ENCODE measurements at regions not wholly inside any gene's neighbourhood (a gene's known extent, or its start where the extent isn't known, plus 50 kb on each side); places are given as distances from the start of the nearest gene placed in this dataset.
"Not testable (repeated sequence)": the region's sequence is repeated elsewhere in the genome, so short reads cannot be mapped to it uniquely, and the experiment has no call there.

DNA sequence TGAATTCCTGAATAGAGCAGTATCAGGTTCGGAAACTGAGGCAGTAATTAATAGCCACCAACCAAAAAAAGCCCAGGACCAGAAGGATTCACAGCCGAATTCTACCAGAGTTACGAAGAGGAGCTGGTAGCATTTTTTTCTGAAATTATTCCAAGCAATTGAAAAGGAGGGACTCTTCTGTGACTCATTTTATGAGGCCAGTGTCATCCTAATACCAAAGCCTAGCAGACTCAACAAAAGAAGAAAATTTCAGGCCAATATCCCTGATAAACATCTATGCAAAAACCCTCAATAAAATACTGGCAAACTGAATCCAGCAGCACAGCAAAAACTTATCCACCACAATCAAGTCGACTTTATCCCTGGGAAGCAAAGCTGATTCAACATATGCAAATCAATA, 202.3 kb upstream of the SLC16A7 start:
- Mint-ChIP-seq H3K4me1 (ENCODE audit: low read depth) (no peaks in the 10 kb centered on the region), H3K27me3 (no peaks in the 10 kb centered on the region), H3K9me3 (no peaks in the 10 kb centered on the region), H3K36me3 (ENCODE audit: low read depth) (no peaks in the 10 kb centered on the region), H3K4me3 (no peak overlapping the region), H3K27ac (no peak overlapping the region)
- no peak for DNase-seq

DNA sequence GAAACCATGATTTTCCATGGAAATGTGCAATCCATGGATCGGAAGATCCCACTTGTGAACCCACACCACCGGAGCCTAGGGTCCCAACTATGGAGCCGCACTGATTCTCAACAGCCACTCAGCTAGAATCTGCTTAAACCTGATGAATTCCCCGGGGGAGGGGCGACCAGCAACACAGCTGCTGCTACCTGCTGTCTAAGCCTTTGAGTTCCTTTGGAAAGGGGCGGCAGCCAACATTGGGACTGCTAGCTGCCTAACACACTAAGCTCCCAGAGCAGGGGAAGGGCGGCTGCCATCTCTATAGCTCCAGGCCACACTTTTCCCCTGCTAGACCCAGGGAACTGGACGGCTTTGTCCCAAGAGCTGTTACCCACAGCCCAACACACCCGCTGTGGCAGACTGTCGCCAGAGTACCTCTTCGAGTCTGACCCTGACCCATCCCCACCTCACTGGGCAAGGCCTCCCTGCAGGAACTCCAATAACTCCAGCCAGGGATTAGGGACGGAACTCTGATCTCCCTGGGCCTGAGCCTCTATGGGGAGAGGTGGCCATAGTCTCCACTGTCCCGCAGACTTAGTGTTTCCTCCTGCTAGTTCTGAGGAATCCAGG, 205.8 kb upstream of the SLC16A7 start:
- Mint-ChIP-seq H3K27me3 (no peaks in the 10 kb centered on the region), H3K36me3 (ENCODE audit: low read depth) (no peaks in the 10 kb centered on the region), H3K4me3 (no peak overlapping the region), H3K9me3 (no peaks in the 10 kb centered on the region), H3K27ac (no peak overlapping the region), H3K4me1 (ENCODE audit: low read depth) (no peaks in the 10 kb centered on the region)
- DNase-seq: no peak

DNA sequence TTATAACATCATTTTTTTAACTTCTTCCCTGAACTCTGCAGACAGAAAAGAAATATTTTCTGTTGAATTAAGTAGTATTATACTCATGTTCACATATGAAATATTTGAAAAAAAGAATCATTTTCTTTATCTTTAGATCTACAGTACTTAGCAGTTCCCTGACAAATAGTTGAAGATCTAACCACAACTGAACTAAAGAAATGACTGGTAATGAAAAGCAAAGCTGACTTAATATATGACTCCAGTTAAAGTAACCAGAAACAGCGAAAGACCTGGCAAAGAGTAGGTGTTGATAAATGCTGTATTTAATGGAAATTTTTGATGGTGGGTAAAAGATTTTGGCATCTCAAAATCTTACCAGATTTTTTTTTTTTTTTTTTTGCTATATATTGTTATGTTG, 207.1 kb upstream of the SLC16A7 start:
- no peaks in the 10 kb centered on the region for H3K36me3 Mint-ChIP-seq (ENCODE audit: low read depth)
- H3K27me3 Mint-ChIP-seq: no peaks in the 10 kb centered on the region
- no peak overlapping the region for H3K27ac Mint-ChIP-seq
- DNase-seq: no peak
- no peak overlapping the region for H3K4me3 Mint-ChIP-seq
- H3K4me1 Mint-ChIP-seq (ENCODE audit: low read depth): no peaks in the 10 kb centered on the region
- no peaks in the 10 kb centered on the region for H3K9me3 Mint-ChIP-seq

DNA sequence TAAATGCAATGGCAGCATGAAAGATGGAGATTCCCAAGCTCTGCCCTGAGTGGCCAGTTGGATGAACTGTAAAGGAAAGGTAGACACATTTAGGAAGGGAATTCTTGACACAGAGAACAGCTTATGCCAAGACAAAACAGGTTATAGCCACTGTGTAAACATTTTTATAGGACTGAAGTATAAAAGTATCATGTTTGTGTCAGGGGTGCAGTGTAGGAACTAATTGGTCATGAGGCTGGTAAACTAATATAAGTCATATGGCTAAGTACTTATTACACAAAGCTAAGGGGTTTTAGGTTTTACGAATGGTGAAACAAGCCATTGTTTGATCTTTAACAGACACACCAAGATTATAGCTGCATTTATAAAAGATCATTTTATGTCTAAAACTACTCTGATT, 207.7 kb upstream of the SLC16A7 start:
- Mint-ChIP-seq H3K27ac (no peak overlapping the region), H3K36me3 (ENCODE audit: low read depth) (no peaks in the 10 kb centered on the region), H3K9me3 (no peaks in the 10 kb centered on the region), H3K4me1 (ENCODE audit: low read depth) (no peaks in the 10 kb centered on the region), H3K4me3 (no peak overlapping the region), H3K27me3 (no peaks in the 10 kb centered on the region)
- no peak for DNase-seq

DNA sequence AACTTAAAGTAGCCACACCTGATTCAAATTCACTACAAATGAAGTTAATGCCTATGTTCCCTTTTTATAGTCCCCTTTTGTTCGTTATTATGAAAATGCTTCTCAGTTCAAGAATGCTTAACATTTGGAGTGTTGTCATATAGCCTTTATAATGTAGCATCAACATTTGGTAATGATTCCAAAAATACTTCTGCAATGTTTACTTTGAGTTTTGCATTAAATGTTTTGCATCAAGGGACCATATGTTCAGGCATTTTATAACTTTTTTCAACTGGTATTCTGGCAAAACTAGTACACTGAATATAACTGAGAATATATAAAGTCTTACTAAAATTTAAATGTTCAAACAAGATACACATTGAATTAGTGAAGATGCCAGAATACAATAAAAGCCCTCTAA, 209.6 kb upstream of the SLC16A7 start:
- no peak for DNase-seq
- Mint-ChIP-seq H3K27ac (no peak overlapping the region), H3K4me1 (ENCODE audit: low read depth) (peaks cover 5% of the 10 kb centered on the region), H3K36me3 (ENCODE audit: low read depth) (no peaks in the 10 kb centered on the region), H3K27me3 (no peaks in the 10 kb centered on the region), H3K4me3 (no peak overlapping the region), H3K9me3 (no peaks in the 10 kb centered on the region)

DNA sequence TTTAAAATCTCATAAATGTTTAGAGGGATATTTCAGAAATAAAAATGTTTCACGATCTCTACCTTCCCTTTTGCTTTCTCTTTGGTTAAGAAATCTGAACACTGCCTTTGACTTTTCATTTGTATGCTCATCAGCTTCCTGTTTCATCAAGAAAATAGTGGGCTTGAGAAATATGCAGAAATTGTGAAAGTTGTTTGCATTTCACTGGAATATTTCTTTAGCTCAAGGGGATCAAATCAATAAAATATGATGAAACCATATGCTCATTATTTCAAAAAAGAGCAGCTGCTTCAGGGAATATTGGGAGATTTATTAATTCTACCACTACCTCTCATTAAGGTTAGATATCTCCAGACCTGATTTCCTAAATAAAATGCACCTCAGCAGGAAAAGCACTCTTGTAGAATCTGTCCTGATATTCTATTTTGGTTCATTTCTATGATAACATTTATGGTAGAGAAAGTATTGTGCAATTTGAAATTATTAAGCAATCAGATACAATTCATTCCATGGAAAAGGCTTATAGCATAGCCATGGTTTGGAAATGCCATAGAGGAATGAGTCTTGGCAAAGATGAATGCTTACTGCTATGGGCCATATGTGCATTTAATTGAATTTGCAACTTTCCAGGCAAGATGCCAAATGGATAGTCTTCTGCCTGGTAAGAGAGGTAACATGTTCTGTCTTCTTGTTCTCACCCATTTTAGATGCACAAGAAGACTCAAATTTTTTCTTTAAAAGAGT, 212.6 kb upstream of the SLC16A7 start:
- no peak for DNase-seq
- Mint-ChIP-seq H3K27ac (no peak overlapping the region), H3K4me3 (no peak overlapping the region)

DNA sequence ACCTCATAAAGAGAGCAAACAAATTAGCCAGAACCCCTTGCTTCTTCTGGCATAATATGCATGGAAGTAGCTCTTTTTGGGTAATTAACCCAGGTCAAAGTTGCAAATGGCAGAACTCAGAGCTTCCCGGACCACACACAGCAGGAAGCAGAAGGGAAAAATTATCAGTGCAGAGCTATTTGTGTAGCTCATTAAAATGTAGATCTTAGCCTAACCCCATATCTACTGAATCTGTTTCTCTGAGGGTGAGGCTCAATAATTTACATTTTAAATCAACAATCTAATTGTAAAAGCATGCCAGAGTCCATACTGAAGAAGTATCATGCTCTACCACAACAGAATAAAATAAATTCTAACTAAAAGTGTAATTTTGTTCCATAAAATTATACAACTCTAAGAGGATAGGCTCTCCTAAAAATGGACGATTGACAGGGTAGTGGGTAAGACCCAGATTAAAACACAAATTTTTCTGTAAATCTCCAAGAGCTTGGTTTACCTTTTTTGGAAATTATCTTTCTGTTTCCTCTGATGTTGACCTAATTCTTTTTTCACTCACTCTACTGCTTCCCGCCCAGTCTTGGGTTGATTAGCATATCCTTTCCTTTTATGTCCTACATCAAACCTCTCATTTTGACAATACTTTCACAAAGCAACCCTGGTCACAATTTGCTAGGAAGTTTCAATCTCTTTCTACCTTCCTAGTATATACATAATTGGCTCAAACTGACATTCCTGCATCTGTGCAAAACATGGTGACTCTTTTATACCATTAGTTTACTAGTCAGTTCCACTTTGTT, 213.3 kb upstream of the SLC16A7 start:
- H3K36me3 Mint-ChIP-seq (ENCODE audit: low read depth): no peaks in the 10 kb centered on the region
- H3K9me3 Mint-ChIP-seq: no peaks in the 10 kb centered on the region
- H3K4me3 Mint-ChIP-seq: no peak overlapping the region
- no peaks in the 10 kb centered on the region for H3K27me3 Mint-ChIP-seq
- no peak for DNase-seq
- H3K4me1 Mint-ChIP-seq (ENCODE audit: low read depth): peaks cover 5% of the 10 kb centered on the region
- no peak overlapping the region for H3K27ac Mint-ChIP-seq

More for the DNA sequence above, 212.6 kb upstream of the SLC16A7 start:
- Mint-ChIP-seq H3K36me3 (ENCODE audit: low read depth) (no peaks in the 10 kb centered on the region), H3K4me1 (ENCODE audit: low read depth) (peaks cover 5% of the 10 kb centered on the region), H3K9me3 (no peaks in the 10 kb centered on the region), H3K27me3 (no peaks in the 10 kb centered on the region)

DNA sequence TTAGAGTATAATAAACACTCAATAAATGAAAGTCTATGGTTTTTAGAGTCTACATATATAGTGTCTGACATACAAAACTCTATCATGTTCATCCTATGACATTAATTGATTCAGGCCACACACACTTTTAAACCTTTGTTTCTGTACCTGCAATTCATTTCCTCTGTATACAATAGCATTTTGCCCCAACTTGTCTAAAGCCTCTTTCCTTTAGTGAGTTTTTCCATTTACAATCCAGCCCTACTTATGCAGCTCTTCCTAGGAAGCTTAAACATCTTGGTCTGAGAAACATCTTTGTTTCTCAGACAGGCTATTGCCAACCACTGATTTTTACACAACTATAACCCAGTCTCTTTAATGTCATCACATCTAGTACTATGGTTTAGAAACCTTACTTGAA, 214.7 kb upstream of the SLC16A7 start:
- DNase-seq: no peak
- peaks cover 5% of the 10 kb centered on the region for H3K4me1 Mint-ChIP-seq (ENCODE audit: low read depth)
- H3K4me3 Mint-ChIP-seq: no peak overlapping the region
- no peak overlapping the region for H3K27ac Mint-ChIP-seq
- H3K9me3 Mint-ChIP-seq: no peaks in the 10 kb centered on the region
- H3K36me3 Mint-ChIP-seq (ENCODE audit: low read depth): no peaks in the 10 kb centered on the region
- no peaks in the 10 kb centered on the region for H3K27me3 Mint-ChIP-seq

DNA sequence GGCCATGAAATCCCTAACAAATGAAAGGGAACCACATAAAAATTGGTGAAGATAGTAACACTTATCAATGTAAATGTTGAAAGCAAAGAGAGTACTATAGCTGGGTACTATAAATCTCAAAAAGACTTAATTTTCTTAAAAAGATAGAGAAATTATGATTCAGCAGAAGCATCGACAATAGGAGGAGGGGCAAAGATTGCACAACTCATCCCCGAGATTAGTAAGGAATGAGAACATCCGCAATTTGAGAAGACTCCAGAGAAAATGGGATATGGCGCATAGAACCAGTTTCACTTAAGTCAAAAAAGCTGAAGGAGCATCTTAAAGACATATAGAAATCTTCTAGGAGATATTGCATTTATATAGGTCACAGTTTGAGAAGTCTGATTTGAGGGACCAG, 220.2 kb upstream of the SLC16A7 start:
- Mint-ChIP-seq H3K4me3 (no peak overlapping the region), H3K36me3 (ENCODE audit: low read depth) (no peaks in the 10 kb centered on the region), H3K27ac (no peak overlapping the region), H3K9me3 (no peaks in the 10 kb centered on the region), H3K4me1 (ENCODE audit: low read depth) (no peaks in the 10 kb centered on the region), H3K27me3 (peaks cover 10% of the 10 kb centered on the region)
- no peak for DNase-seq

DNA sequence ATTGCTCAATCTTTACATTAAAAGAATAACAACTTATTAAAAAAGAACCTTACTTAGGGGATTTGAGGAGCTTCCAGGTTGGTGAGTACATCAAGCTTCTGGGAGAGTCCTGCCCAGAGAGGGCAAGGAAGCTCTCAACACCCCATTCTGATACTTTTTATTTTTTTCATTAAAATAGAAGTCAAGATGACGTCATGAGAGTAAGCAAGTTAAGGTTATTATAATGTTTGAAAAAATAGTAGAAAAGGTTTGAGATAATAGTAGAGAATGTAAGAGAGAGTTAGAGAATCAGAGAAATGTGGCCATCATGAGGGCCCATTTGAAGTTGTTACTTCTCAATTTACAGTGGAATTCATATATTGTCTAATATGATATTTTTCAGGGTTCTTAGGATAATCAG, 221.0 kb upstream of the SLC16A7 start:
- H3K4me1 Mint-ChIP-seq (ENCODE audit: low read depth): no peaks in the 10 kb centered on the region

DNA sequence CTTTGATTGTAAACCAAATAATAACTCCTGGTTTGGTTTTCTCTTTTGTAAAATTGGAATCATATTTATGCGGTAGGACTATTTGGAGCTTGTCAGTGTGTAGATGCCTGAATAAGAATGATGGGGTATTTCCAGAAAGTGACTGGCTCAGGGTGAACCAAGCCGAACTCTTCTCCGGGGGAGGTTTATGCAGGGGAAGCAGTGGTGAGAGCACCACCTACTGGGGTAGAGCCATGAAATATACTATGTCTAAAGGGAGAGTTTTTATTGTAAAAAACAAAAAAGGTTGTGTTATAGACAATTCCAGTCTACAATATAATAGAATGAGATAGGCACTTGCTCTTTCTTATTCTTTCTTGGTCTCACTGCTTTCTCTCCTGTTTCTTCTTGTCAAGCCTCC, 222.9 kb upstream of the SLC16A7 start:
- no peak for DNase-seq
- Mint-ChIP-seq H3K27me3 (peaks cover 10% of the 10 kb centered on the region), H3K4me1 (ENCODE audit: low read depth) (no peaks in the 10 kb centered on the region), H3K4me3 (no peak overlapping the region), H3K9me3 (no peaks in the 10 kb centered on the region), H3K36me3 (ENCODE audit: low read depth) (no peaks in the 10 kb centered on the region), H3K27ac (no peak overlapping the region)

More for the DNA sequence above, 221.0 kb upstream of the SLC16A7 start:
- peaks cover 10% of the 10 kb centered on the region for H3K27me3 Mint-ChIP-seq
- H3K27ac Mint-ChIP-seq: no peak overlapping the region
- no peak overlapping the region for H3K4me3 Mint-ChIP-seq
- no peak for DNase-seq
- H3K9me3 Mint-ChIP-seq: no peaks in the 10 kb centered on the region
- H3K36me3 Mint-ChIP-seq (ENCODE audit: low read depth): no peaks in the 10 kb centered on the region

DNA sequence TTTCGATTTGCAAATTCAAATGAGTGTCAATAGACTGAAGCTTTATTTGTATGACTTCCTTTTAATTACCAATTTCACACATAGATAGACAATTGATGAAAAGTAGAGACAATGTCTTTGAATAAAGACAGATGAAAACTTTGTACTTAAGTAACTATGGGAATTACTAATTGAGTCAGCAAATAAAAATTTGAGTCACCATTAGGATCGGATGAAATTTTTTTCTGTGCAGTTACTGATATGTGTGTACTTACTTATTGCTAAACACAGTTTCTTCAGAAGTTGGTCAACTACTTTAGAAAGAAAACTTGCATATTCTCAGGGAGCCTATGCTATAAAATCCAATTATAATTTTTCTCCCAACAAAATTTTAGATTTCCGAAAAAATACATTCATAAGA, 224.9 kb upstream of the SLC16A7 start:
- no peaks in the 10 kb centered on the region for H3K36me3 Mint-ChIP-seq (ENCODE audit: low read depth)

DNA sequence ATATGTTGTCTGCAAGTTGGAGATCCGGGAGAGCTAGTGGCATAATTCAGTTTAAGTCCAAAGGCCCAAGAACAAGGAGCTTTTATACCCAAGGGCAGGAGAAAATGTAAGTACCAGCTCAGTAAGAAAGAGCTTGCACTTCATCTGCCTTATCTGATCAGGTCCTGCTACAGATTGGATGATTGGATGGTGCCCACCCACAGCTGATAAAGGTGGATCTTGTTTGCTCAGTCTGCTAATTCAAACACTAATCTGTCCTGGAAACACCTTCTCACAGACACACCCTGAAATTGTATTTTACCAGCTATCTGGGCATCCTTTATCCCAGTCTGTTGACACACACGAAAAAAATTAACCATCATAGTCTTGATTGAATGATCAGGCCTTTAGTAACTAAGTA, 230.7 kb upstream of the SLC16A7 start:
- Mint-ChIP-seq H3K36me3 (ENCODE audit: low read depth) (no peaks in the 10 kb centered on the region), H3K27ac (no peak overlapping the region), H3K27me3 (no peaks in the 10 kb centered on the region), H3K4me3 (no peak overlapping the region), H3K4me1 (ENCODE audit: low read depth) (no peaks in the 10 kb centered on the region), H3K9me3 (no peaks in the 10 kb centered on the region)
- DNase-seq: no peak

More for the DNA sequence above, 224.9 kb upstream of the SLC16A7 start:
- Mint-ChIP-seq H3K4me3 (no peak overlapping the region), H3K4me1 (ENCODE audit: low read depth) (no peaks in the 10 kb centered on the region), H3K27me3 (peaks cover 10% of the 10 kb centered on the region), H3K9me3 (no peaks in the 10 kb centered on the region), H3K27ac (no peak overlapping the region)
- DNase-seq: no peak

DNA sequence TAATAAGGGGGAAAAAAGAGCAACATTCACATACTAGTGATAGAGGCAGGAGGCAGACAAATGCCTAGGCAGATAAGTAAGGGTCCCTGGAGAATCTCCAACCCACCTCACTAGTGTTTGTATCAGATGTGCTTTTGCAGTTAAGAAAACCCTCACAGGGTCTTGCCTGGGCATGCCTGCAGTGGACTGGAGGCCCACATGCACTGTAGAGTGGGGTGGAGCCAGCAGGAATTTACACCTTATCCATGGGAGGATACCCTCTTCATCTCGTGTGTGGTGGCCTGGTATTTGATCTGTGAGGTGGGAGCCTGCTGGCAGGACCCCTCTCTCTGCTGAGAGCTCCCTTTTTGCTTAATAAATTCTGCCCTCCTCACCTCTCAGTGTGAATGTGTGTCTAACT, 238.0 kb upstream of the SLC16A7 start:
- Mint-ChIP-seq H3K27ac (no peak overlapping the region), H3K27me3 (peaks cover 7% of the 10 kb centered on the region), H3K4me1 (ENCODE audit: low read depth) (no peaks in the 10 kb centered on the region), H3K9me3 (no peaks in the 10 kb centered on the region), H3K36me3 (ENCODE audit: low read depth) (no peaks in the 10 kb centered on the region), H3K4me3 (no peak overlapping the region)
- no peak for DNase-seq

DNA sequence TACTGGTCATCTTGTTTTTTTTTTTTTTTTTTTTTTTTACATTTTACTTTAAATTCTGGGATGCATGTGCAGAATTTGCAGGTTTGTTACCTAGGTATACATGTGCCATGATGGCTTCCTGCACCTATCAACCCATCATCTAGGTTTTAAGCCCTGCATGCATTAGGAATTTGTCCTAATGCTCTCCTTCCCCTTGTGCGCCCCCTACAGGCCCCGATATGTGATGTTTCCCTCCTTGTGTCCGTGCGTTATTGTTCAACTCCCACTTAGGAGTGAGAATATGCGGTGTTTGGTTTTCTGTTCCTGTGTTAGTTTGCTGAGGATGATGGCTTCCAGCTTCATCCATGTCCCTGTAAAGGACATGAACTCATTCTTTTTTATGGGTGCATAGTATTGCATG, 249.6 kb upstream of the SLC16A7 start:
- not testable (repeated sequence) for H3K27ac Mint-ChIP-seq; H3K4me1 Mint-ChIP-seq (ENCODE audit: low read depth); H3K4me3 Mint-ChIP-seq; DNase-seq; H3K9me3 Mint-ChIP-seq; H3K36me3 Mint-ChIP-seq (ENCODE audit: low read depth); H3K27me3 Mint-ChIP-seq

Data from activated T-cell treated with anti-CD3 and anti-CD28 coated beads, Interleukin-2, amount 50 U/mL, for 24 hours (primary cell).